H9 (cell line): ENCODE measurements at regions not wholly inside any gene's neighbourhood (a gene's known extent, or its start where the extent isn't known, plus 50 kb on each side); places are given as distances from the start of the nearest gene placed in this dataset.
A peak's percentile ranks its signal among the peaks of the same experiment; 100 is the strongest.

Experiments
- DNase-seq: peaks from one replicate; pipeline ENCODE4 v3.0.0-alpha.2; 2017
- H2AFZ ChIP-seq: one replicate; pipeline ENCODE4 v1.6.1; 2013; ENCODE audit warnings: mild to moderate bottlenecking, low read length, control low read depth, moderate library complexity
- H2AK5ac ChIP-seq: 2 replicates; pipeline ENCODE4 v1.6.1; 2013; ENCODE audit warnings: low read length, control low read depth, mixed read lengths; ENCODE audit not compliant: insufficient read length
- H2BK120ac ChIP-seq: one replicate; pipeline ENCODE4 v1.6.1; 2013; ENCODE audit warnings: low read depth, mild to moderate bottlenecking, low read length, control low read depth, inconsistent platforms; ENCODE audit not compliant: poor library complexity, severe bottlenecking
- H2BK12ac ChIP-seq: 2 replicates; pipeline ENCODE4 v1.6.1; 2013; ENCODE audit warnings: low read length, control low read depth, mixed read lengths, low read depth; ENCODE audit not compliant: insufficient read length
- H2BK15ac ChIP-seq: 2 replicates; pipeline ENCODE4 v1.6.1; 2013; ENCODE audit warnings: low read depth, low read length, control low read depth
- H2BK20ac ChIP-seq: one replicate; pipeline ENCODE4 v1.6.1; 2013; ENCODE audit warnings: low read depth, mild to moderate bottlenecking, low read length, control low read depth, inconsistent platforms; ENCODE audit not compliant: poor library complexity, severe bottlenecking
- H2BK5ac ChIP-seq: 2 replicates; pipeline ENCODE4 v1.6.1; 2013; ENCODE audit warnings: low read length, control low read depth, mixed read lengths; ENCODE audit not compliant: insufficient read length
- H3K14ac ChIP-seq: 2 replicates; pipeline ENCODE4 v1.6.1; 2013; ENCODE audit warnings: low read length, control low read depth; ENCODE audit not compliant: insufficient read depth
- H3K18ac ChIP-seq: 2 replicates; pipeline ENCODE4 v1.6.1; 2013; ENCODE audit warnings: low read depth, mild to moderate bottlenecking, mixed read lengths, low read length, control low read depth; ENCODE audit not compliant: insufficient read length
- H3K23ac ChIP-seq: 2 replicates; pipeline ENCODE4 v1.6.1; 2013; ENCODE audit warnings: low read length, control low read depth, mixed read lengths, low read depth; ENCODE audit not compliant: insufficient read length
- H3K23me2 ChIP-seq: 2 replicates; pipeline ENCODE4 v1.6.1; 2013; ENCODE audit warnings: low read depth, mild to moderate bottlenecking, mixed read lengths, low read length, control low read depth; ENCODE audit not compliant: insufficient read length, poor library complexity, severe bottlenecking
- H3K27ac ChIP-seq: 2 replicates; pipeline ENCODE4 v1.5.1; 2013; ENCODE audit warnings: low read length, control low read depth, mixed read lengths, low read depth; ENCODE audit not compliant: insufficient read length
- H3K27me3 ChIP-seq: 2 replicates; pipeline ENCODE4 v1.6.1; 2013; ENCODE audit warnings: low read length, control low read depth, inconsistent platforms; ENCODE audit not compliant: insufficient read depth
- H3K4ac ChIP-seq: 2 replicates; pipeline ENCODE4 v1.6.1; 2013; ENCODE audit warnings: low read depth, mild to moderate bottlenecking, control low read depth, inconsistent platforms, low read length, moderate library complexity
- H3K4me1 ChIP-seq: 2 replicates; pipeline ENCODE4 v1.6.1; 2013; ENCODE audit warnings: low read length, control low read depth, inconsistent platforms; ENCODE audit not compliant: insufficient read depth
- H3K4me2 ChIP-seq: 2 replicates; pipeline ENCODE4 v1.6.1; 2013; ENCODE audit warnings: low read length, control low read depth, mixed read lengths; ENCODE audit not compliant: insufficient read length, insufficient read depth
- H3K56ac ChIP-seq: 2 replicates; pipeline ENCODE4 v1.6.1; 2013; ENCODE audit warnings: low read depth, mild to moderate bottlenecking, mixed read lengths, low read length, control low read depth; ENCODE audit not compliant: insufficient read length
- H3K79me1 ChIP-seq: 2 replicates; pipeline ENCODE4 v1.6.1; 2013; ENCODE audit warnings: low read depth, mild to moderate bottlenecking, moderate library complexity, low read length, control low read depth, inconsistent platforms; ENCODE audit not compliant: insufficient read depth, poor library complexity, severe bottlenecking
- H3K79me2 ChIP-seq: 2 replicates; pipeline ENCODE4 v1.6.1; 2013; ENCODE audit warnings: low read length, control low read depth, inconsistent platforms; ENCODE audit not compliant: insufficient read depth
- H3K9ac ChIP-seq: 2 replicates; pipeline ENCODE4 v1.6.1; 2013; ENCODE audit warnings: low read length, control low read depth, mixed read lengths; ENCODE audit not compliant: insufficient read length; ENCODE audit errors: extremely low read depth
- H3K9me3 ChIP-seq: one replicate; pipeline ENCODE4 v1.6.1; 2013; ENCODE audit warnings: low read depth, low read length, inconsistent platforms; ENCODE audit not compliant: control insufficient read depth
- H3T11ph ChIP-seq: one replicate; pipeline ENCODE4 v1.6.1; 2013; ENCODE audit warnings: mild to moderate bottlenecking, low read length, control low read depth, inconsistent platforms
- H4K20me1 ChIP-seq: one replicate; pipeline ENCODE4 v1.6.1; 2013; ENCODE audit not compliant: control insufficient read depth, insufficient read length, insufficient read depth
- H4K5ac ChIP-seq: 2 replicates; pipeline ENCODE4 v1.6.1; 2013; ENCODE audit warnings: low read depth, mild to moderate bottlenecking, mixed read lengths, low read length, control low read depth; ENCODE audit not compliant: insufficient read length
- H4K8ac ChIP-seq: replicated peaks from 2 replicates; pipeline ENCODE4 v1.6.1; 2013; ENCODE audit warnings: low read length, control low read depth, mixed read lengths, low read depth; ENCODE audit not compliant: insufficient read length
- H4K91ac ChIP-seq: 2 replicates; pipeline ENCODE4 v1.6.1; 2013; ENCODE audit warnings: low read depth, mild to moderate bottlenecking, moderate library complexity, mixed read lengths, low read length, control low read depth; ENCODE audit not compliant: insufficient read length
- H3K27ac Mint-ChIP-seq, 3 experiments: 2 replicates in 2 of 3; 3 replicates in 1 of 3; pipeline ENCODE4 v1.8.0; 2020 to 2021; ENCODE audit warnings: mixed read lengths in 3 of 3, mild to moderate bottlenecking in 1 of 3, moderate library complexity in 1 of 3
- H3K27me3 Mint-ChIP-seq: 2 replicates; pipeline ENCODE4 v1.8.0; 2021; ENCODE audit warnings: low read depth, mild to moderate bottlenecking, moderate library complexity, mixed read lengths
- H3K36me3 Mint-ChIP-seq, 3 experiments: 2 replicates in 2 of 3; 3 replicates in 1 of 3; pipeline ENCODE4 v1.8.0; 2020 to 2021; ENCODE audit warnings: low read depth in 3 of 3, mixed read lengths in 3 of 3; ENCODE audit not compliant: insufficient read depth in 1 of 3
- H3K4me1 Mint-ChIP-seq, 2 experiments: 2 replicates each; pipeline ENCODE4 v1.8.0; 2020; ENCODE audit warnings: mixed read lengths in 2 of 2
- H3K4me3 Mint-ChIP-seq, 2 experiments: 2 replicates in 1 of 2; 3 replicates in 1 of 2; pipeline ENCODE4 v1.8.0; 2020 to 2021; ENCODE audit warnings: mild to moderate bottlenecking in 2 of 2, mixed read lengths in 2 of 2, moderate library complexity in 1 of 2
- H3K9me3 Mint-ChIP-seq, 2 experiments: 2 replicates in 1 of 2; 3 replicates in 1 of 2; pipeline ENCODE4 v1.8.0; 2020; ENCODE audit warnings: mild to moderate bottlenecking in 2 of 2, mixed read lengths in 2 of 2, moderate library complexity in 1 of 2
- CTCF ChIP-seq: fragments of 200-600 bp; sonication (generic); conservative IDR thresholded peaks from 3 replicates; pipeline ENCODE4 v1.8.0; 2021; ENCODE audit warnings: antibody characterized with exemption, mild to moderate bottlenecking
- WGBS: extraction: QIAGEN DNeasy Blood & Tissue Kit; methylation state at CpG from one replicate; pipeline ENCODE4 v1.1.7; 2013; ENCODE audit warnings: missing lambda C conversion rate, low lambda C conversion rate, mixed read lengths; ENCODE audit not compliant: insufficient read length; ENCODE audit errors: extremely low coverage; 5-methylcytosine and 5-hydroxymethylcytosine counted together

- no CpG with 5 or more reads among the region's 4 CpGs for WGBS
These were observed 137.2 kb upstream of the PCBD1 start for GRCh38 chr10:71025535-71025934.

More at GRCh38 chr10:71025535-71025934, 137.2 kb upstream of the PCBD1 start:
- no peak overlapping the region for H3K18ac ChIP-seq
- no peak overlapping the region for H3K4me2 ChIP-seq
- peaks cover 0 to 3% of the 10 kb centered on the region in 2 experiments; a peak in 2 of 4 replicates for H3K4me1 Mint-ChIP-seq
- no peak overlapping the region for H4K5ac ChIP-seq
- DNase-seq, result peak; percentile 65
- no peak overlapping the region for H3K9ac ChIP-seq
- no peak overlapping the region for H3T11ph ChIP-seq
- H3K4ac ChIP-seq, result no peak overlapping the region
- no peak overlapping the region for H3K27ac ChIP-seq
- H2AK5ac ChIP-seq, result no peak overlapping the region
- no peak overlapping the region for H2BK15ac ChIP-seq
- H4K20me1 ChIP-seq, result no peaks in the 10 kb centered on the region
- H3K27me3 Mint-ChIP-seq, result peaks cover 1% of the 10 kb centered on the region; the same call in 1 of the 2 replicates
- H3K14ac ChIP-seq, result no peak overlapping the region
- no peak overlapping the region for H4K8ac ChIP-seq
- H3K56ac ChIP-seq, result no peak overlapping the region
- TF ChIP-seq CTCF, result no peak
- H3K79me2 ChIP-seq, result no peaks in the 10 kb centered on the region
- no peak overlapping the region for H2BK5ac ChIP-seq
- no peaks in the 10 kb centered on the region; a peak in 1 of 7 replicates for H3K36me3 Mint-ChIP-seq
- H3K27me3 ChIP-seq, result no peaks in the 10 kb centered on the region
- no peaks in the 10 kb centered on the region for H3K9me3 ChIP-seq
- no peak overlapping the region for H4K91ac ChIP-seq
- no peak overlapping the region for H3K4me3 Mint-ChIP-seq
- H3K79me1 ChIP-seq, result no peaks in the 10 kb centered on the region
- no peak overlapping the region for H2BK120ac ChIP-seq
- H2AFZ ChIP-seq, result no peak overlapping the region
- H3K23ac ChIP-seq, result no peak overlapping the region
- no peak overlapping the region for H2BK12ac ChIP-seq
- peaks cover 4 to 7% of the 10 kb centered on the region in 2 experiments; a peak in 4 of 5 replicates for H3K9me3 Mint-ChIP-seq
- H3K4me1 ChIP-seq, result no peaks in the 10 kb centered on the region
- no peak overlapping the region for H3K27ac Mint-ChIP-seq
- H3K23me2 ChIP-seq, result no peaks in the 10 kb centered on the region
- no peak overlapping the region for H2BK20ac ChIP-seq
